ENCODE measurements at regions not wholly inside any gene's neighbourhood (a gene's known extent, or its start where the extent isn't known, plus 50 kb on each side); places are given as distances from the start of the nearest gene placed in this dataset.

GRCh38 chr4:59823311-59823710 is 1376.8 kb upstream of the ADGRL3 start:
- DNase-seq (ENCODE audit: insufficient read length, low spot score), result no peak
- no peak for FAIRE-seq

- no peak for DNase-seq (ENCODE audit: insufficient read length, low spot score)
These were observed 1375.0 kb upstream of the ADGRL3 start for GRCh38 chr4:59825104-59825503.

DNA sequence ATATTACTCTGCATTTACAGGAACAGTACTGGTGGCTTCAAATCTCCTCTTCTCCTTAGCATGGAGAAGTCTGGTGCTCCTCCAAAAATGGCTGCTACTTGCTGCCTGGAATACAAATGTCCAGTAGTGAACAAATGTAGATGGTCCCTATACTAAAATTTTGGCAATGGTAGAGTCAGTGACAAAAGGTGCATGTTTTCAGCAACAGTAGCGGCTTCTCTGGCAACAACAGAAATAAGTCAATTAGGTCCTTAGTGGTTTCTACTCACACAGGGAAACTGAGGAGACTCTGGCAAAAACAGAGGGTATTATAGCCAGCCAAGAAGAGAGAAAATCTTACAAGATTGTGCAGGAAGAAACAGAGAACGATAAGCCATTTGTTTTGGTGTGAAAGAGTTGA is 1368.4 kb upstream of the ADGRL3 start:
- DNase-seq (ENCODE audit: insufficient read length, low spot score) (no peak), FAIRE-seq (no peak)

More at GRCh38 chr4:59825104-59825503, 1375.0 kb upstream of the ADGRL3 start:
- FAIRE-seq, result no peak

DNA sequence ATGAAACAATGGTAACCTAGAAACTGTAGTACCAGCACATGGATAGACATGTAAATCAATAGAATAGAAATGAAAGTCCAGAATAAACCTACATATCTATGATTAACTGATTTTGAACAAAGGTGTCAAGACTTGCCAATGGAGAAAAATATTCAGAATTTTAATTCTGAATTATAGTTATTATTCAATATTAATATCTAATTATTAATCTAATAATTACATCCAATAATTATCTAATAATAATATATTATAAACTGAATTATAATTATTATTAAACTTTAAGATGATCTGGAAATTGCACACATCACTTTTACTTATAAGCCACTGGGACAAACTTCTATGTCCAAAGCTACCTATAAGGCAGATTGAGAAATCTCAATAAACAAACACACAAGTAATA is 1365.2 kb upstream of the ADGRL3 start:
- no peak for FAIRE-seq
- no peak for DNase-seq (ENCODE audit: insufficient read length, low spot score)

DNA sequence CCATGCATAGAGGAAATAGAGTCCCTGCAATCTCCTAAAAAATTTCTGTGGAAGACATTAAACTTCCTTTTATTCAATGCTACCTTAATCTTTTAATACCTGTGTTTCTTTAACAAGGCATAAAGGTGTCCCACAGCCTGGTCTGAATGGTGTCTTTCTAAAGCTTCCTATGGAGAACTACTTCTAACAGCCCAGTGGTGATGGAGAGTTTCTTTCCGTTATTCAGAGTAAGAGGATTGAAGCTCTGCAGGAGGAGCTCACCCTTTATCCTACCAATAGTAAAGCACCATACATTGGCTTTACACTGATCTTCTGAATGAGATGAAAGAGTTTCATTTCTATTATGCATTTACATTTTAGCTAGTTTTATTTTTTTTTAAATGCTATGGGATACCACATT is 1362.4 kb upstream of the ADGRL3 start:
- no peak for DNase-seq (ENCODE audit: insufficient read length, low spot score)
- FAIRE-seq, result no peak

GRCh38 chr4:59838236-59838635 is 1361.9 kb upstream of the ADGRL3 start:
- FAIRE-seq (no peak), DNase-seq (ENCODE audit: insufficient read length, low spot score) (no peak)

- DNase-seq (ENCODE audit: insufficient read length, low spot score), result no peak
- FAIRE-seq, result no peak
These were observed 1358.4 kb upstream of the ADGRL3 start for GRCh38 chr4:59841698-59842097.

GRCh38 chr4:59848457-59848856 is 1351.7 kb upstream of the ADGRL3 start:
- FAIRE-seq, result no peak
- DNase-seq (ENCODE audit: insufficient read length, low spot score), result no peak

DNA sequence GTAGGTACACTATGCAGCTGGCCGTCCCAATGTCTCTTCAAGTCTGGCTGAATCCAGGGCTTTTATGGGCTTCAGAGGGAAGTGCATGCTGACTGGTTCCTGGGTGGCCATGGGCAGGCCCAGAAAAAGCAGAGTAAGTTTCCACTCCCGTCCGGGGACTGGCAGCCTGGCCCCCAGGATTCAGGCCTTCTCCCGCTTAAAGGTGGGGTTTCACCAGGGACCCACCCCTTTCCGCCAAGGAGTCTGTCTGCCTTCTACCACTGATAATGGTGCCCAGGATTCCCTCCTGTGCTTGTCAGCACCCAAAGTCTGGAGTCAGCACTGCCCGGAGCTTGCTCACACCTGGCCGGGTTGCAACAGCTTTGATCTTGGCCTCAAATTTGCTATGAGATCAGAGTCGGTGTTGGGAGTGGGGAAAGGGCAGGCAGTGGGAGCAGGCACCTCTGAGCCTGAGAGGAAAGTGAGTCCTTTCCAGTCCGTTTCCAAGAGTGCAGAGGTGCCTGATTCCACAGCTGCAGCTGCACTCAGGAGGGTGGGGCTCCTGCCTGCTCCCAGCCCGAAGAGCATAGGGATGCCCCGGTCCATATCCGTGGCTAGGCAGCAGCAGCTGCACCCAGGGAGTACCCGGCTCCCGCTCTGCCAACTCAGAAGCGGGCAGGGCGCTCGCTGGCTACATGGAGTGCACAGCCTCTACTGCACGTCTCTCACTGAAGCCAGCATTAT is 1344.3 kb upstream of the ADGRL3 start:
- DNase-seq (ENCODE audit: insufficient read length, low spot score), result no peak
- FAIRE-seq, result no peak

DNA sequence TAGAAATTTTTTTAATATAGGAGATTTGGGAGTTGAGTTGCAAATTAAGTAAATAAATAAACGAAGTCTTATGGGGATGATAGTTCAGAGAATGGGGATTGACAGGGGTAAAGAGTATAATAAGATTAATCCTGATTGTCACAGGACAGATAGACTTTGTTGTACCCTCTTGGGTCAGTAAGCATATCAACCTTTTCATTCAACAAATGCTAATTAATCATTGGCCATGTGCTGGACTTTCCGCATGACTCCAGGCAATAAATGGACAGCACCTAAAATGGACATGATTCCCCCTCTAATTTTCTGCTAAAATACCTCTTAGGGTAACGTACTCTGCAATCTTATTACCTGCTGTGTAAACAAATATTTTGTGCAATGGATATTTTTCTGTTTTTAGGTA is 1331.1 kb upstream of the ADGRL3 start:
- DNase-seq (ENCODE audit: insufficient read length, low spot score), result no peak
- no peak for FAIRE-seq

DNA sequence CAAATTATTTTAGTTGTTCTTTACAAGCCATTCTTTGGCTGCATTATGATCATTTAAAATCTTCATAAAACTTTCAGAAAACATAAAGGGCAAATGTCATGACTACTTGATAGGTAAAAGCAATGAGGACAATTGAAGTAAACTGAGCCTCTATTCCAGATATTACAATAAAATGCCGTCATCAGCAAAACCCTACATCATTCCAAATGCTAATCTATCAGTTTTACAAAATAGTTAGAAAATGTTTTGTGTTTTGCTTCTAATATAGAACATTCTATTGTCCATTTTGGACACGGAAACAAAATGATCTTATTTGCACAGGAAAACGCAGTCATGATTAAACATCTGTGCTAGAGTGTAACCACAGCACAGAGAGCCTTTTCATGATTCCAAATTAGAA is 1330.6 kb upstream of the ADGRL3 start:
- FAIRE-seq, result no peak
- DNase-seq (ENCODE audit: insufficient read length, low spot score), result no peak

DNA sequence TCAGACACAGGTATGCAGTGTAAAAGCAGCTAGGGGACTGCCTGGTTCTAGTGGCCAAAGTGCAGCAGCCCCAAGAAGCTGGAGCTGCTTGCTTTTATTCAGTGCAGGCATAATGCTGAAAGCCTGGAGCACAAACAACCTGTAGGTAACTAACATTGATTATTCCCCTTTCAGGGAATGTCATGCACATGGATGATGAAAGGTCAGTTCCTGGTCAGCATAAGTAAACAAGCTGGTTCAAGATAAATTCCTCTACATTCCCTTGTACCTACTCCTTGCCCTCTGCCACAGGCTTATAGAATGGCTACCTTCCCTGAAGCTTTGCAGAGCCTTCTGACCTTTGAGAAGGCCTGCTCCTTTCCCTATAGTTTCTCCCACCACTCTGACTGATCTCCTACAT is 1318.5 kb upstream of the ADGRL3 start:
- FAIRE-seq (no peak), DNase-seq (ENCODE audit: insufficient read length, low spot score) (no peak)

- DNase-seq (ENCODE audit: insufficient read length, low spot score), result no peak
- no peak for FAIRE-seq
These were observed 1295.8 kb upstream of the ADGRL3 start for GRCh38 chr4:59904331-59904730.

DNA sequence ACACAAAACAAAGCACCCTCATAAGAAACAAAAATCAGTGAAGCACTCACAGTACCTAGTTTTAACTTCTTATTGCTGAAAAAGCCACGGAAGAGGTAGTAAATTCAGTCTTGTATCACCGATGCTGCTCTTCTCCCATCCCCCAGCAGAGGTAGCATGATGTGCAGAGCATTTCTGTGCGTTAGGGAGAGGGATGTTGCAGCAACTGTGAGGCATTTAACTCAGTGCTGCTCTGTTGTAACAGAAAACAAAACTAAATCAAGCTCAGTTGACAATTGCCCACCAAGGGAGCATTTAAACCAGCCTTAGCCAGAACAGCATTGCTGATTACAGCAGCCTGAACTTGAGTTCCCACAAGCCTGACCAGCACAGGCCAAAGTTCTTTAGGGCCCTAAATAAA is 1279.7 kb upstream of the ADGRL3 start:
- no peak for FAIRE-seq
- no peak for DNase-seq (ENCODE audit: insufficient read length, low spot score)

GRCh38 chr4:59925290-59925689 is 1274.8 kb upstream of the ADGRL3 start:
- FAIRE-seq (no peak), DNase-seq (ENCODE audit: insufficient read length, low spot score) (no peak)

DNA sequence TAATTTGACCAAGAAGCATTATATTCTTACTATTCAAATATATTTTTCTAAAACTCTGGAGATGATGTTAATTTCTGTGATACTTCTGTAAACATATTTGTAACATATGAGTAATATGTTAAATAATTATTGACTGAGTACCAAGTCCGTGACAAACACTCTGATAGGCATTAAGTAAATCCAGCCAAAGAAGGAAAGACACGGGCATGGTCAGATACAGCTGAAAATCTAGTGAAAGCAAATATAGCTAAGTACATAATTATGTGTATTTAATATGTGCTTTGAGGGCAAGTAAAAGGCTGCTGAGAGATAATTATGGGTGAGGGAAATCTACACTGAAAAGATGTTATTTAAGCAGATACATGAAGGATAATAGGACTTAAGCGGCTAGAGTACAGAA is 1263.6 kb upstream of the ADGRL3 start:
- DNase-seq (ENCODE audit: insufficient read length, low spot score), result no peak
- FAIRE-seq, result no peak

DNA sequence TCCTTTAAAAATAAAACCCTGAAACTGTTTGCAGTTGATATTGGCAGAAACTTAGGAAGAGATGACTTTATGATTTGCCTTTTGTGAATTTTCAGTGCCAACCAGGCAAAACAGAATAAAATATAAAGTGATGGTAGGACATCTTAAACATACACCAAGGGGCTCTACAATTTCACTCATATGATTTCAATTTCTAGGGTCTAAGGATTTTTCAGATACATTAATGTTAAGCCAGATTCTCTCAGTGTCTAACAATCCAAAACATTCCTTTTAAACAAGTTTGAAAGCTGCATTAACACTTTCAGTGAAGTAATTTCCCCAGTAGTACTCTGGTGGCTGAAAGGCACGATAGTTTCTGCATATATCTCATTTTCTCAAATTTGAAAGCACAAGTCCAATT is 1262.0 kb upstream of the ADGRL3 start:
- DNase-seq (ENCODE audit: insufficient read length, low spot score) (no peak), FAIRE-seq (no peak)

DNA sequence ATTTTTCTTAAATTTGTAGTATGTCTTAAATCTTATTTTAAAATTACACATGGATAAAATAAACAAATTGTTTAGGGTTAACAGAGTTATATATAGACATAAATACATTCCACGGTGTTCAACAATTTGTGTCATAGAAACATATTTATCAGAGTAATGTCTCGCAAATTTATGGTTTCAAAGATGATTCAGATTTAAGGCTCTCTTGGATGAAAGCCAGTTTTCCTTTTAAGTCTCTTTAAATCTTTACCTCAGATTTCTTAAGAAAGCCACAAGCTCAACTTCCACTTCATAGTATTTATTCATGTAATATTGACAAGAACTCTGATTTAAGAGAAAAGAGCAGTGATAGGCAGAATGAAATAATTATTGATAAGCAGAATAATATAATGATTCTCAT is 1254.8 kb upstream of the ADGRL3 start:
- FAIRE-seq (no peak), DNase-seq (ENCODE audit: insufficient read length, low spot score) (peak; percentile 0)

DNA sequence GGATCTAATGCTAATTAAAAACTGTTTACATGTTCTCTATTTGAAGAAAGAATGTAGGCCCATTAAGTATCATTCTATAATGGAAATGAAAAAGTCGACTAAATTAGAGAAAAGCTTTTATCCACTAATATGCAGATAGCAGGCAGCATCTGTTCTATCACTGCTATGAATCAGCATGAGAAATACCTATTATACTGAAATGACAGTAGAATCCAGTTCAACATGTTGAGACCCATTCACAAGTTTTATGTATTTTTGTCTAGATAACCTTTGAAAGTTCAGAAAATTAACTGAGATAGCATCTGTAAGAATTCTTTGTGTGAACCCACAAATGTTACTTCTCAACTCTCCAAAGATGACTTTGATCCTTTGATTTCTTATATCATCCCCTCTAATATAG is 1254.4 kb upstream of the ADGRL3 start:
- no peak for DNase-seq (ENCODE audit: insufficient read length, low spot score)
- no peak for FAIRE-seq

DNA sequence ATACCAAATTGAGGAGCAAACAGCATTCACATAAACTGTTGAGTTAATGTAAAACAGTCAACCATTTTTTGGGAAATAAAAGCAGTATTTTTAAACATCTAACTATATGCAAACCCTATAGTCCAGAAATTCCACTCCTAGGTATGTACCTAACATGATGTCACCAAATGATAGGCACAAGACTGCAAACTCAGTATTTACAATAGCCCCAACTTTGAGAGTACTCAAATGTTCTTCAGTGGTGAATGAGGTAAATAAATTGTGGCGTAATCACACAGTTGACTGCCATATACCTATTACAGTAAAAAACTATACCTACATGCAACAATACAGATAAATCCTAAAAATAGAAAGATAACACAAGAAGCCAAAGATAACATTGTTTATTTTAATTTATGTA is 1243.8 kb upstream of the ADGRL3 start:
- FAIRE-seq, result no peak
- no peak for DNase-seq (ENCODE audit: insufficient read length, low spot score)

- FAIRE-seq, result no peak
- no peak for DNase-seq (ENCODE audit: insufficient read length, low spot score)
These were observed 1240.0 kb upstream of the ADGRL3 start for GRCh38 chr4:59960143-59960542.

- DNase-seq (ENCODE audit: insufficient read length, low spot score), result no peak
- no peak for FAIRE-seq
These were observed 1233.4 kb upstream of the ADGRL3 start for GRCh38 chr4:59966758-59967157.

DNA sequence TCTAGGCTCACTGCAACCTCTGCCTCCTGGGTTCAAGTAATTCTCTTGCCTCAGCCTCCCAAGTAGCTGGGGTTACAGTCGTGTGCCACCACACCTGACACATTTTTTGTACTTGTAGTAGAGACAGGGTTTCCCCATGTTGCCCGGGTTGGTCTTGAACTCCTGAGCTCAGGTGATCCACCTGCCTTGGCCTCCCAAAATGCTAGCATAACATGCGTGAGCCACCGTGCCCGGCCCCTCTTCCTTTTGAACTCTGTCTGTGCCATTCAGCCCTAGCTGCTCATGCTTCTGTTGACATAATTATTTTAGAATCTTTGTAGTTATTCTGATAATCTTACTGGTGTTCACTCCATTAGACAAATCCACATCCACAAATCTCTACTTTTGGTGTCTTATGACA is 1231.3 kb upstream of the ADGRL3 start:
- FAIRE-seq (no peak), DNase-seq (ENCODE audit: insufficient read length, low spot score) (no peak)

Data from HTR-8/SVneo (cell line).